ENCODE measurements at regions not wholly inside any gene's neighbourhood (a gene's known extent, or its start where the extent isn't known, plus 50 kb on each side); places are given as distances from the start of the nearest gene placed in this dataset.

GRCh38 chr5:102660111-102660510 is 95.0 kb upstream of the PAM start:
- TF ChIP-seq, protein P1, sequence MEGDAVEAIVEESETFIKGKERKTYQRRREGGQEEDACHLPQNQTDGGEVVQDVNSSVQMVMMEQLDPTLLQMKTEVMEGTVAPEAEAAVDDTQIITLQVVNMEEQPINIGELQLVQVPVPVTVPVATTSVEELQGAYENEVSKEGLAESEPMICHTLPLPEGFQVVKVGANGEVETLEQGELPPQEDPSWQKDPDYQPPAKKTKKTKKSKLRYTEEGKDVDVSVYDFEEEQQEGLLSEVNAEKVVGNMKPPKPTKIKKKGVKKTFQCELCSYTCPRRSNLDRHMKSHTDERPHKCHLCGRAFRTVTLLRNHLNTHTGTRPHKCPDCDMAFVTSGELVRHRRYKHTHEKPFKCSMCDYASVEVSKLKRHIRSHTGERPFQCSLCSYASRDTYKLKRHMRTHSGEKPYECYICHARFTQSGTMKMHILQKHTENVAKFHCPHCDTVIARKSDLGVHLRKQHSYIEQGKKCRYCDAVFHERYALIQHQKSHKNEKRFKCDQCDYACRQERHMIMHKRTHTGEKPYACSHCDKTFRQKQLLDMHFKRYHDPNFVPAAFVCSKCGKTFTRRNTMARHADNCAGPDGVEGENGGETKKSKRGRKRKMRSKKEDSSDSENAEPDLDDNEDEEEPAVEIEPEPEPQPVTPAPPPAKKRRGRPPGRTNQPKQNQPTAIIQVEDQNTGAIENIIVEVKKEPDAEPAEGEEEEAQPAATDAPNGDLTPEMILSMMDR (IDR thresholded peaks at IDR 0.05 in 8 of 11, conservative IDR thresholded peaks at IDR 0.05 in 3 of 11): no peak
- TF ChIP-seq POLR2A (IDR thresholded peaks at IDR 0.05): no peak
